ENCODE measurements at regions not wholly inside any gene's neighbourhood (a gene's known extent, or its start where the extent isn't known, plus 50 kb on each side); places are given as distances from the start of the nearest gene placed in this dataset.

DNA sequence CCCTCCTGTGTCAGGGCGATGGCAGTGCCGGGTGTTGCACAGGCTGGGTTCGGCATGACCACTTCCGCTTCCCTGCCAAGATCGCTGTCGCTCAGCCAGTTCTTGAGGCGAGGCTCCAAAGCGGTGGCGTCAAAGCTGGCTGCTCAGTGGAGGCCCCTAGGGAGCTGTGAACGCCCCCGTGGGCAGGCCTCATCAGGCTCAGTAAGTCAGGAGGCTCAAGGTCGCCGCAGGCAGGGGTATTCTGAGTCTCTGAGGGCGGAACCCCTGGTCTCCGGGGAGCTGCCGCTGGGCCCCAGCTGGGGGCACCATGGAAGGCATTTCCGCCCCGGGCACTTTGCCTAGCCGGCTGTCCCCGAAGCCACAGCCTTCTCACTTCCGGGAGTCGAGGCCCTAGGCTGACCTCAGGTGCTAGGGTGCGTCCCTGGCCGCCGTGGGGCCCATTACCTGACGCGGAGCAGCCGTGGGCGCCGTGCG lies 210.4 kb downstream of the SOCS6 start:
- Mint-ChIP-seq H3K9me3 (no peaks in the 10 kb centered on the region), H3K27me3 (no peaks in the 10 kb centered on the region), H3K27ac (no peak overlapping the region), H3K36me3 (ENCODE audit: low read depth) (no peaks in the 10 kb centered on the region), H3K4me1 (no peaks in the 10 kb centered on the region), H3K4me3 (no peak overlapping the region)
- ChIA-PET POLR2A (no interaction called here), CTCF (interaction anchor here (1.6 kb wide), 1 partner anchor 9 kb away, joined by 5 read pairs; no protein-coding TSS in a partner anchor)
- DNase-seq = no peak

DNA sequence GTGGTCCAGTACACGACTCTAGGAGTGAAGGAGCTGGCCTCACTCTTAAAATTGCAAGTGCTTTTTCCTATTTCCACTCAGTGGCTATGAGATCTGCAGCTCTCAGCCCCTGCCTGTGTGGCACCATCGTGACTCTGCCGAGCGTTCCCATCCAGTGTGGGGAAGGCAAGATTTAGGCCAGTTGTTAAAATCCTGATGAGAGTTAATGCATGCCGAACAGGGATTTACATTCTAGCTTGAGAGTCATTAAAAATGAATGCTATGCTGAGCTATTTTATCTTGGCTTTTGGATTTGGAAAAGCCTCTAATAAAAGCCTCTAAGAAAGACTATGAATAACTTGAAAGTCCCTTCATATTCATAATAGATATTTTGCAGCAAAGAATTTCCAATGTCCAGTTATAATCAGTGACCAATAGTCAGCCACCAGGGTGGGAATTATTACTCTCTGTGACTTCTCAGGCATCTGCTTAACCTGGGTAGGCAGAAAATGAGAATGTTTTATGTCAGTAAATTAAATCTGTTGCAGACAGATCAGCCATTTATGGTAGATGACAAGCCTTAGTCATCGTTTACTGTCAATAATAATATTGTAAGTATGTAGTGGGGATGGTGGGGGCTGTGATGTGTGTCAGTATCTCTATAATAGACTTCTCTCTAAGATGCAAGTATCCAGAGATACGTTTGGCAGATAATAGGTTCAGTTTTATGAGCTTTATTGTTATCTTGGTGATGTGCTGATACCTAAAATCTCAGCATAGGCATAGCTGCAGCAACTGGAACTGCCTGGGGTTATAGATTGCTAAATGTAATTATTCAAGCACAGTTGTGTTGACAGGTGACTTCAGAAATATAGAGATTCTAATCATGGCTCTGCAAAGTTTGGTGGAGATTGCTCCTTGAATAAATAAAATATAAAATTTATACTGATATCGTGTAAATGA lies 207.8 kb downstream of the SOCS6 start:
- Mint-ChIP-seq H3K27me3 (no peaks in the 10 kb centered on the region), H3K4me1 (no peaks in the 10 kb centered on the region), H3K9me3 (no peaks in the 10 kb centered on the region), H3K36me3 (ENCODE audit: low read depth) (no peaks in the 10 kb centered on the region), H3K4me3 (no peak overlapping the region), H3K27ac (no peak overlapping the region)
- no peak for DNase-seq
- CTCF ChIA-PET = no interaction called here
- POLR2A ChIA-PET = no interaction called here

DNA sequence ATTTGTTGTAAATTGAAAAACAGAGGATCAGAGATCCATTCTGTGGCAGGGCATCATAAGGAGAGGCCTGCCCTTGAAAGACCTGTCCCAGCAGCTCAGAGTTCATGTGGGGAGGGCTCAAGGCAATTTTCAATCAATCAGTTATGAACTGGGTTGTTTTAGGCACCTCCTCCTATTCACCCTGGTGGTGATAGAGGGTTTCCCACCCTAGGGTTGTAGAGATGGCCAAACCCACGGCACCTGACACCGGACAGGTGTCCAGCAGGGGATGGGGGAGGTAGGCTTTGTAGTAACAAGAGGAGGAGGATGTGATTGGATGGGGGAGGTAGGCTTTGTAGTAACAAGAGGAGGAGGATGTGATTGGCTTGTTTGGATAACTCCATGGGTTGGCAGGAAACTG lies 205.7 kb downstream of the SOCS6 start:
- H3K9me3 Mint-ChIP-seq = no peaks in the 10 kb centered on the region
- no peaks in the 10 kb centered on the region for H3K4me1 Mint-ChIP-seq
- peaks cover 3% of the 10 kb centered on the region for H3K27me3 Mint-ChIP-seq
- ChIA-PET POLR2A (no interaction called here), CTCF (no interaction called here)
- no peak overlapping the region for H3K27ac Mint-ChIP-seq
- H3K4me3 Mint-ChIP-seq = no peak overlapping the region
- no peaks in the 10 kb centered on the region for H3K36me3 Mint-ChIP-seq (ENCODE audit: low read depth)
- DNase-seq = no peak

DNA sequence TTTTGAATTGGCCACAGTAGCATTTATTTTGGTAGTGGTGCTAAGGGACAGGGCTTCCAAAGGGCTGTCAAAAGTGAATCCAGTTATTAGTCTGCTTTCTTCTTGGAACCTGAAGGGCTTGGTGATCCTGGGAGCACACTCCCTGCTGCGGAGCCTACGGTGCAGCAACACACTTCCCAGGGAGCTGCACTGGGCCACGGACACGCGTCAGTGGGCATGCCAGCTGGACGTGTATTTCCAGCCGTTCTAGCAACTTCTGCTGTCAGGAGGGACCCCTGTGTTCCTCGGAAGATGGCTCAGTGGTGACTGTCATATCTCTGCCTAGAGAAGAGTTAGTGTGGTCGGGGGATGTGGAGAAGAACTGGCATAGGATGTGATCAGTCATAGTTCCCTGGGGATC lies 204.6 kb downstream of the SOCS6 start:
- DNase-seq = no peak
- H3K27me3 Mint-ChIP-seq = peaks cover 3% of the 10 kb centered on the region
- ChIA-PET CTCF (interaction anchor here (0.8 kb wide), 1 partner anchor 42 kb away, joined by 3 read pairs; no protein-coding TSS in a partner anchor), POLR2A (no interaction called here)
- H3K27ac Mint-ChIP-seq = no peak overlapping the region
- H3K36me3 Mint-ChIP-seq (ENCODE audit: low read depth) = no peaks in the 10 kb centered on the region
- no peaks in the 10 kb centered on the region for H3K9me3 Mint-ChIP-seq
- no peaks in the 10 kb centered on the region for H3K4me1 Mint-ChIP-seq
- H3K4me3 Mint-ChIP-seq = no peak overlapping the region

DNA sequence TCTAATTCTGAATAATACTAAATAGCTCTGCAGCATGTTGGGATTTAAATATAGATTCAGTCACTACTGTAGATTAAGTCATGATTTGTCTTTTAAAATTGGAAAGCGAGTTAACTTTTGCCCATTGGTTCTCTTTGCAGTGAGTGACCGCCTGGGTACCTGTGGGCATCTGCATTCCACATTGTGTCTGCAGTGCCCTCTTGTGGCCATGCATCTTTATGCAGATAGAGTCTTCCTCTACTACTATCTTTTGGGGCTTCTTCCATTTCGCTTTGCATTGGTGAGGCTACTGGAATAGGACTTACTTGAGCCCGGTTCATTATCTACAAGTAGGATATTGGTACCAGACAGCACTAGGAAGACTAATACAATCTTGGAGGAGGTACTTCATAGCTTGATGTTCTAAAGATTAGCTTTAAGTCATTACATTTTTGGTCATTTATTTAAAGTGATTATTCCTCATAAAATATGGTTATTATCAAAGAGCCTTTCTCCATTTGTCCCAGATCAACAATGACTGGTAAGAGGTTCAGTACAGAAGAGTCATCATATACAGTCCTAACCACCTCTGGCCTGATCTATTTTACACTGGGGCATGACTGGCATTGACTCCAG lies 203.0 kb downstream of the SOCS6 start:
- CTCF ChIA-PET = interaction anchor here (0.7 to 2.8 kb wide), 9 partner anchors 7 to 229 kb away, joined by 3 to 19 read pairs (median 4); no protein-coding TSS in a partner anchor
- H3K9me3 Mint-ChIP-seq = no peaks in the 10 kb centered on the region
- no peak overlapping the region for H3K4me3 Mint-ChIP-seq
- no peaks in the 10 kb centered on the region for H3K36me3 Mint-ChIP-seq (ENCODE audit: low read depth)
- POLR2A ChIA-PET = no interaction called here
- peak; percentile 48 for DNase-seq
- H3K4me1 Mint-ChIP-seq = no peaks in the 10 kb centered on the region
- H3K27me3 Mint-ChIP-seq = peaks cover 3% of the 10 kb centered on the region
- no peak overlapping the region for H3K27ac Mint-ChIP-seq

DNA sequence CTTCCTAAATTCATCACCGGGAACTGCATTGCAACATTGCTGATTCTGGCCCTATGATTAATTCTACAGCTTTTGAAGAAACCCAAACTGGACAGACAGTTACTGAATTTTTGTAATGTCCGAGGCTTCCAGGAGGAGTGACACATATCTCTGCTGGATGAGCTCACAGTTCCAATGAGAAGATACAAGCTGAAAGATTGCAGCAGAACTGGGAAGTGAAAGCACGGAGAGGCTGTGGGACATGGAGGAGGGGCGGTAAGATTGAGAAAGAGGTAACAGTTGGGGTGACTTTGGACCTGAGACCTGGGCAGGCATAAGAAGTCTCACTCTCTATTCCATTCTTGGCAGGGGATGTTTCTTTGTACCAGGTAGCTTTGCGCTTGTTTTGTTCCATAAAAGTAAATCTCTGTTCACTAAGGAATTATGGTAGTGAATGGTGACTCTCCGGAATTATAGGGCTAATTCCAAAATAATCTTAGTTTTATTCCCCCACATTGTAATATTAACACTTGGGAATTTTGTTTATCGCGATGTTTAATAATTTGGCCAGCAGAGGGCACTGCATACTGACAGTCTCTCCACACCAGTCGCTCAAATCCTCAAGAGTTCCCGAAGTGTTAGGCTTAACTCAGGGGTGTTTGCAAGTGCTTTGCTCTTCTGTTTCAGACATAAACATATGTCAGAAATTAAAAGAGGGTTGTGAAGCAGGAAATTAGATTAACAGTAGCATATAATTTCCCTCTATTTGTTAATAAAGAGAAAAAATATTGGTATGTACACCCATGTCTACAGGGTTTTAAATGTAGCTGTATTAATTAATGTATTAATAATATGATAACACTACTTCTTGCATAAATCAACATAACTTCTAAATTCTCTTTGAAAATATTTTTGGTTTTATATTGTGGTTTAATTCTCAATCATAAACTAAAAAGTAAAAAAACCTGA lies 201.4 kb downstream of the SOCS6 start:
- peaks cover 3% of the 10 kb centered on the region for H3K27me3 Mint-ChIP-seq

DNA sequence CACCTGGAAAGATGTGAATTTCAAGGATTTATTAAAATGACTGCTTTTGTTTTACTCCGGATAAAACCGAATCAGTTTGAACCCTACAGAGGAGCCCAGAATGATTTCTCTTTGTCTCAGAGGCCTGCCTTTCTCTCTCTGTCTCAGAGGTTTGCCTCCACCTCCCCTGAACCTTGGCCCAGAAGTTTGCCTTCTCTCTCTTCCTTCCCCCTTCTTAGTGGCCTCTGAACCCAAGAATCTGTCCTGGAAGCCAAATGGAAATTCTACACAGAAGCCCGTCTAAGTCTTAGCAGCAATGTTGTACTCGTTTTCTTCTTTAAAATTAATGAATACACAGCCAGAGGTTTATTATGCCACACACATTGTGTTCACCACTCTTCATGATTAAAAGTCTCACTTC lies 200.7 kb downstream of the SOCS6 start:
- no peaks in the 10 kb centered on the region for H3K36me3 Mint-ChIP-seq (ENCODE audit: low read depth)
- DNase-seq = no peak
- H3K27ac Mint-ChIP-seq = no peak overlapping the region
- peaks cover 3% of the 10 kb centered on the region for H3K27me3 Mint-ChIP-seq
- H3K4me1 Mint-ChIP-seq = no peaks in the 10 kb centered on the region
- CTCF ChIA-PET = interaction anchor here (0.6 to 2.8 kb wide), 8 partner anchors 8 to 285 kb away, joined by 3 to 19 read pairs (median 4); no protein-coding TSS in a partner anchor
- no peak overlapping the region for H3K4me3 Mint-ChIP-seq
- H3K9me3 Mint-ChIP-seq = no peaks in the 10 kb centered on the region
- POLR2A ChIA-PET = no interaction called here

More for the DNA sequence above, 201.4 kb downstream of the SOCS6 start:
- H3K27ac Mint-ChIP-seq = no peak overlapping the region
- no peak overlapping the region for H3K4me3 Mint-ChIP-seq
- CTCF ChIA-PET = interaction anchor here (0.6 to 2.8 kb wide), 8 partner anchors 9 to 284 kb away, joined by 3 to 19 read pairs (median 4); no protein-coding TSS in a partner anchor
- no peaks in the 10 kb centered on the region for H3K9me3 Mint-ChIP-seq
- POLR2A ChIA-PET = no interaction called here
- H3K36me3 Mint-ChIP-seq (ENCODE audit: low read depth) = no peaks in the 10 kb centered on the region
- DNase-seq = no peak
- no peaks in the 10 kb centered on the region for H3K4me1 Mint-ChIP-seq

DNA sequence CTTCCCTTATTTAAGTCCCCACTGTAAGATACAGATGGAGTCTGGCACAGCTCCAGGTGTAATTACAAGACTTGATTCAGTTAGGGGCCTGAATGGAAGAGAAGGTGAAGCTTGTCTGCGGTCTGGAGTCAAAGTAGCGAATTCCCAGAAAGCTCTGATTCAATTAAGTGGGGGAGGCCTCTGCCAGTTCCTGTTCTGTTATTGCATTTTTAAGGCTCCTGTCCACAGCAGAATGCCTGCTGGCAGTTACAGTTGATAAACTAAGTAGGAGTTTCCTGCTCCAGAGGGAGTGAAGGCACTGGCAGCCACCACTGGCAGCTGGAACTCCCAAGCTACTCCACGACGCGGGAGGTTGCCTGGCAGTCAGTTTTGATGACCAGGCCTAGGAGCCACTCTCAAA lies 181.1 kb downstream of the SOCS6 start:
- Mint-ChIP-seq H3K36me3 (ENCODE audit: low read depth) (no peaks in the 10 kb centered on the region), H3K27me3 (peaks cover 2% of the 10 kb centered on the region), H3K9me3 (no peaks in the 10 kb centered on the region), H3K27ac (no peak overlapping the region), H3K4me1 (no peaks in the 10 kb centered on the region), H3K4me3 (no peak overlapping the region)
- DNase-seq = no peak
- CTCF ChIA-PET = interaction anchor here (0.6 to 1.3 kb wide), 3 partner anchors 15 to 21 kb away, joined by 3 to 4 read pairs (median 4); no protein-coding TSS in a partner anchor
- POLR2A ChIA-PET = no interaction called here

DNA sequence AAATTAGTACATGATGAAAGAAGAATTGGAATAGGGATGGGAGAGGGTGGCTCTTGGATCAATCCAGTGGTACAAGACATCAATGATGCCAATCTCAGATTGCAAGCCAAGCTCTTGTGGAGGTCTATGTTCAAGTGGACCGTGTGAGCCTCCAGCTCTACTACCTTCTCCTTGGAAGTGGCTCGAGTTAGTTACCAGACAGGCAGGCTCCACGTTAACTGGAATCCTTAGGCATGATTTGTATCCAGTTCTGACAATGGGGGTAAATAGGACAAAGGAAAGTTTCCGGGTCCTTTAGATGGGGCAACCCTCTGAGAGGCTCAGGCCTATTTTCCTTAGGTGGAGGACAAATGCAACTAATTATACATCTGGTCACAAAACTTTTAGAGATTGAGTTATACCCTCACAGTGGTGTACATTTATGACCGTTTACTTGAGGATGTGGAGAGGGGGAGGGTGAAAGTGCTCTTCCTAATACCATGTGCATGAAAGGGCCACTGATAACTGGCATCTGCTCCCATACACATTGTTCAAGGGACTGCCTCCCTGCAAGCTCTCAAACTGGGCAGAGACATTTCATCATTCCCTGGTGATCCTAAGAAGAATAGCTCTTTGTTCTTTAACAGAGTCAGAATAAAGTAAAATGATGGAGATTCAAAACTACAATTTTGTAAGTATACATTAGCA lies 180.2 kb downstream of the SOCS6 start:
- POLR2A ChIA-PET = no interaction called here

DNA sequence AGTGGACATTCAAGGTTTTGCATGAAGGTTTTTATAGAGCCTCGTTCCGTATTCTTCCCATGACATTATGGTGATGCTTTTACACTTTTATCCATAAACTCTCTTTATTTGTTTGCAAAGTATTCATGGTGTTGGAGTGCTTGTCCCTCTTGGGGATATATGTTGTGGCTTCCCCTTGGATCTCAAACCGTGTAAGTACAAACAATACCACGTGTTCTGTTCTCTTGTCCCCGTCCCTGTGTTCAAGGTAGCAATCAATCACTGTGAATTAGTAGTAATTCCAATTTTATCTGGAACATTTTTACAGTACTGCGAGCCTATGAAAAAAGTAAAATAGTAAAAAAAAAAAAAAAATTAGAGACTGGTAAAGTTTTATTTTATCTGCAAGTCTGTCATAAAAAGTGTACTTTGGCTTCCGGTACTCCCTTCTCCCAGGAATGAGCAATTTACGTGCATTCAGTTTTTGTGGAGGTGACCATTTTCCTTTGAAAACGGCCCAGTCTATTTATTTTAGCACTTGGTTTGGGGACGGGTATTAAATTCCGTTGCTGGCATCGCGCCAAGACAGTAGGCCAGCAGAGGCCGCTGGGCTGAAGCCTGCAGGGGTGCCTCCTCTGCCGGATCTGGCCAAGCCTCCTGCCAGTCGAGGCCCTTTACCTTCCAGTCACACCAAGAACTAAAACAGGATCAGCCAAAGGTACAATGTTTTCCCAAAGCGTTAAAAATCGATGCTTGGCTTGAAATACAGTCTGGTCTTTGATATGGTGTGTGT lies 175.7 kb downstream of the SOCS6 start:
- CTCF ChIA-PET = no interaction called here
- Mint-ChIP-seq H3K9me3 (no peaks in the 10 kb centered on the region), H3K27ac (no peak overlapping the region), H3K4me3 (no peak overlapping the region), H3K4me1 (peaks cover 3% of the 10 kb centered on the region), H3K27me3 (peaks cover 15% of the 10 kb centered on the region), H3K36me3 (ENCODE audit: low read depth) (no peaks in the 10 kb centered on the region)
- POLR2A ChIA-PET = no interaction called here
- peak; percentile 25 for DNase-seq

More for the DNA sequence above, 180.2 kb downstream of the SOCS6 start:
- no peak for DNase-seq
- no peak overlapping the region for H3K4me3 Mint-ChIP-seq
- H3K4me1 Mint-ChIP-seq = peaks cover 3% of the 10 kb centered on the region
- peaks cover 6% of the 10 kb centered on the region for H3K27me3 Mint-ChIP-seq
- CTCF ChIA-PET = interaction anchor here (0.6 to 1.3 kb wide), 3 partner anchors 14 to 22 kb away, joined by 3 to 4 read pairs (median 4); no protein-coding TSS in a partner anchor
- no peaks in the 10 kb centered on the region for H3K36me3 Mint-ChIP-seq (ENCODE audit: low read depth)
- no peak overlapping the region for H3K27ac Mint-ChIP-seq
- H3K9me3 Mint-ChIP-seq = no peaks in the 10 kb centered on the region

DNA sequence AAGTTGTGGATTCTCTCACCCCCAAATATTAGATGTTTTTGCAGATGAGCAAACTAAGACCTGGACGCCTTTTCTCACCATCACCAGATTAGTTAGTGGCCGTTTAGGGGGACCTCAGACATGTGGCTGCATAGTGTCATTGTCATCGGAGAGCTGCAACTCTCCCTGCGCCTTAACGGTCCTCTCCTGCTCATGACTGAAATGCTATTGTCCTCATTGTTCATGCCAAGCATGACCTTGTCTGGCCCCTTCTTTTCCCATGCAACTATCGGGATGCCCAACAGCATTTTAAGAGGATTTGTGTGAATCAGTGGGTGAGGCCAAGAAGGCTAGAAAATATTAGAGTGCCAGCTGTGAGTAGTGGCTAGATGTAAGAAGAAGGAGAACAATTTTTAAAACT lies 174.2 kb downstream of the SOCS6 start:
- no peaks in the 10 kb centered on the region for H3K9me3 Mint-ChIP-seq
- CTCF ChIA-PET = no interaction called here
- DNase-seq = no peak
- H3K4me3 Mint-ChIP-seq = no peak overlapping the region
- H3K27me3 Mint-ChIP-seq = peaks cover 15% of the 10 kb centered on the region
- H3K36me3 Mint-ChIP-seq (ENCODE audit: low read depth) = no peaks in the 10 kb centered on the region
- no peak overlapping the region for H3K27ac Mint-ChIP-seq
- H3K4me1 Mint-ChIP-seq = peaks cover 3% of the 10 kb centered on the region
- POLR2A ChIA-PET = no interaction called here

DNA sequence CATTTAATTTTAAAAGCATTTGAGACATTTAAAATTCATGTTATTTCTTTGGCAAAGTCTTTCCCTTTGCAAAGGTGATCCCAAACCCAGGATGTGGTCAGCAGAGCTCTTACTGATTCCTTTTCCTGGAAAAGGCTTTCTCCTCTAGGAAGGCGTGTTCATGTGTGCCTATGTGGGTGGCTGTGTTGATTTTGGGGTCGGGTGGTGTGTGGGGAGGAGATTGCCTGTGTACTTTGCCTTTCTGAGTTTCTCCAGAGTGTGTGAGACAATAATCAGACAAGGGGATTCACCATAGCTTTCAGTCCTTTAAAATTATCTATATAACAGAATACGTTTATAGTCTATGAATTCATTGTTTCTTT lies 173.2 kb downstream of the SOCS6 start:
- ChIA-PET POLR2A (no interaction called here), CTCF (interaction anchor here (0.9 kb wide), 1 partner anchor 8 kb away, joined by 3 read pairs; no protein-coding TSS in a partner anchor)
- no peak overlapping the region for H3K4me3 Mint-ChIP-seq
- H3K27ac Mint-ChIP-seq = no peak overlapping the region
- H3K36me3 Mint-ChIP-seq (ENCODE audit: low read depth) = no peaks in the 10 kb centered on the region
- H3K9me3 Mint-ChIP-seq = no peaks in the 10 kb centered on the region
- peaks cover 3% of the 10 kb centered on the region for H3K4me1 Mint-ChIP-seq
- H3K27me3 Mint-ChIP-seq = peaks cover 15% of the 10 kb centered on the region
- no peak for DNase-seq
